ENCODE measurements at regions not wholly inside any gene's neighbourhood (a gene's known extent, or its start where the extent isn't known, plus 50 kb on each side); places are given as distances from the start of the nearest gene placed in this dataset.

GRCh38 chr3:76917436-76917835 lies 122.5 kb upstream of the ROBO2 start:
- whole genome bisulfite sequencing, 3 donors, result 92 to 95% (median 94%) methylated on average over 3 of the region's 3 CpGs
- Histone ChIP-seq H3K27me3 (no peaks in the 10 kb centered on the region), H3K4me3 (no peak overlapping the region), H3K9me3 (no peaks in the 10 kb centered on the region), H3K36me3 (no peaks in the 10 kb centered on the region), H3K4me1 (ENCODE audit: insufficient read depth) (no peaks in the 10 kb centered on the region), H3K27ac (no peak overlapping the region)
- no peak for DNase-seq
- intact Hi-C loops (cut with DNase I), result no loop called here
- no peak for TF ChIP-seq POLR2A (IDR thresholded peaks at IDR 0.05)
- TF ChIP-seq EP300 (IDR thresholded peaks at IDR 0.05), result no peak
- no peak for TF ChIP-seq CTCF (IDR thresholded peaks at IDR 0.05)

DNA sequence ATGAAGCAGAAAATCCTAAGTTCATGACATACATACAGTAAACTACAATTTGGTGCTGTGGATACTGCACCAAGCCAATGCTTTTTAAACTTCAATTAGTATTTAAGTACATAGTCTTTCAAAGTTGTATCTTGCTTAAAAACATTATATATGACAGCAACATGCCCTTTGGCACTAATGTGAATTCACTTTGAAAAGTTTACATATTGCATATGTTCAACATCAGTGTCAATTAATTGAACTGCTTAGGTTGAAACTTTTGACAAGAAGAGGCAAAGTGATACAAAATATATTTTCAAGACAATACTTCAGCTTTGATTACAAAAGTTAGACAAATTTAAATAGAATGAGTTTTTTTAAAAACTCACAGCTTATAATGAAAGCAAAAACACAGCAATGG lies 119.4 kb upstream of the ROBO2 start:
- no peak for DNase-seq
- no peaks in the 10 kb centered on the region for H3K36me3 ChIP-seq
- H3K9me3 ChIP-seq, result no peaks in the 10 kb centered on the region
- H3K4me3 ChIP-seq, result no peak overlapping the region
- intact Hi-C loops (cut with DNase I), result no loop called here
- no peak overlapping the region for H3K27ac ChIP-seq
- H3K27me3 ChIP-seq, result no peaks in the 10 kb centered on the region
- no peak for TF ChIP-seq EP300 (IDR thresholded peaks at IDR 0.05)
- no peak for TF ChIP-seq CTCF (IDR thresholded peaks at IDR 0.05)
- no peak for TF ChIP-seq POLR2A (IDR thresholded peaks at IDR 0.05)
- H3K4me1 ChIP-seq (ENCODE audit: insufficient read depth), result no peaks in the 10 kb centered on the region

DNA sequence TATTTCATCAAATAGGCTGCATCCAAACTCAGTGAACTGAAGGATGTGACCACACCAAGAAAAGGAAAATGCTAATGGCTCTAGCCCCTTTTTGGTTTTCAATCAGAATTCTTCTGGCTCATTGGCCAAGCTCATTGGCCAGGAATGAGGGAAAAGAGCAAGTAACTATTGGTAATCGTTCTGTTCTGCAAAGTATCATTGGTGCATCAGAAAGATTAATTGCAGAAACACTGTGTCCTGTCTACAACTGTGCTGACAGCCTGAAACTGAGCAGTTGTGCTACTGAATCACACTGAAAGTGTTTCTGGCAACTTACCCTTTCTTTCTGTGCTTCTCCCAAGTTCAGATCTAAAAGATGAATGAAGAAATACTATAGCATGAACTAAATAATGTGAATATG lies 116.4 kb upstream of the ROBO2 start:
- H3K27me3 ChIP-seq, result no peaks in the 10 kb centered on the region
- intact Hi-C loops (cut with DNase I), result no loop called here
- no peaks in the 10 kb centered on the region for H3K36me3 ChIP-seq
- no peaks in the 10 kb centered on the region for H3K9me3 ChIP-seq
- no peaks in the 10 kb centered on the region for H3K4me1 ChIP-seq (ENCODE audit: insufficient read depth)
- no peak overlapping the region for H3K27ac ChIP-seq
- WGBS, 3 donors, result 29 to 38% (median 37%) methylated on average over 1 of the region's 1 CpG
- DNase-seq, result no peak
- no peak for TF ChIP-seq EP300 (IDR thresholded peaks at IDR 0.05)
- TF ChIP-seq POLR2A (IDR thresholded peaks at IDR 0.05), result no peak
- TF ChIP-seq CTCF (IDR thresholded peaks at IDR 0.05), result no peak
- H3K4me3 ChIP-seq, result no peak overlapping the region

GRCh38 chr3:76930712-76931111 lies 109.2 kb upstream of the ROBO2 start:
- no peak for TF ChIP-seq EP300 (IDR thresholded peaks at IDR 0.05)
- no peak for TF ChIP-seq POLR2A (IDR thresholded peaks at IDR 0.05)
- no peak for TF ChIP-seq CTCF (IDR thresholded peaks at IDR 0.05)
- H3K4me1 ChIP-seq (ENCODE audit: insufficient read depth), result no peaks in the 10 kb centered on the region
- intact Hi-C loops (cut with DNase I), result no loop called here
- H3K4me3 ChIP-seq, result no peak overlapping the region
- 61 to 73% (median 66%) methylated on average over 2 of the region's 2 CpGs for WGBS, 3 donors
- no peaks in the 10 kb centered on the region for H3K27me3 ChIP-seq
- H3K27ac ChIP-seq, result no peak overlapping the region
- H3K36me3 ChIP-seq, result no peaks in the 10 kb centered on the region
- no peaks in the 10 kb centered on the region for H3K9me3 ChIP-seq
- no peak for DNase-seq

- H3K27me3 ChIP-seq, result no peaks in the 10 kb centered on the region
- no peak overlapping the region for H3K27ac ChIP-seq
- 40 to 95% (median 48%) methylated on average over 1 of the region's 1 CpG for WGBS, 3 donors
- no peaks in the 10 kb centered on the region for H3K9me3 ChIP-seq
- no peaks in the 10 kb centered on the region for H3K4me1 ChIP-seq (ENCODE audit: insufficient read depth)
- no peak for DNase-seq
- H3K4me3 ChIP-seq, result no peak overlapping the region
- no peak for TF ChIP-seq EP300 (IDR thresholded peaks at IDR 0.05)
- TF ChIP-seq CTCF (IDR thresholded peaks at IDR 0.05), result no peak
- no peaks in the 10 kb centered on the region for H3K36me3 ChIP-seq
- intact Hi-C loops (cut with DNase I), result no loop called here
These were observed 106.7 kb upstream of the ROBO2 start for GRCh38 chr3:76933245-76933644.

Measured in ovary (tissue), 7 donors.